GM21737 (cell line): ENCODE measurements at regions not wholly inside any gene's neighbourhood (a gene's known extent, or its start where the extent isn't known, plus 50 kb on each side); places are given as distances from the start of the nearest gene placed in this dataset.
"Not testable (repeated sequence)": the region's sequence is repeated elsewhere in the genome, so short reads cannot be mapped to it uniquely, and the experiment has no call there.

ENCODE experiments used
- ATAC-seq: cut with Tn5 transposase; IDR thresholded peaks from one replicate; pipeline ENCODE4 v1.9.1; 2021; ENCODE audit warnings: mild to moderate bottlenecking, moderate library complexity; ENCODE audit not compliant: unreplicated experiment

DNA sequence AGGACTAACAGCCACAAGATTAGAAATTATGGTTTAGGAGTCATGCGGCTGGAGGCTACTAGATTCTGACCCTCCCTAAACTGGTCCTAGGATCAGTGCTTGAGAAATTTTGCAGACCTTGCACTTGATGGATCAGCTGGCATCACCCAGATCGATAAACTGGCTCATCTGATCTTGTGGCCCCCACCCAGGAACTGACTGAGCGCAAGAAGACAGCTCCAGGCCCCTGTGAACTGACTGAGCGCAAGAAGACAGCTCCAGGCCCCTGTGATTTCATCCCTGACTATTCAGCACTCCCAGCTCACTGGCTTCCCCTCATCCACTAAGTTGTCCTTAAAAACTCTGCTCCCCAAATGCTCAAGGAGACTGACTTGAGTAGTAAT, 67.8 kb downstream of the MRPL36 start:
- not testable (repeated sequence) for ATAC-seq

GRCh38 chr5:1731091-1731639, 68.5 kb downstream of the MRPL36 start:
- ATAC-seq, result no peak

- ATAC-seq, result no peak
These were observed 69.2 kb downstream of the MRPL36 start for GRCh38 chr5:1730487-1730847.

DNA sequence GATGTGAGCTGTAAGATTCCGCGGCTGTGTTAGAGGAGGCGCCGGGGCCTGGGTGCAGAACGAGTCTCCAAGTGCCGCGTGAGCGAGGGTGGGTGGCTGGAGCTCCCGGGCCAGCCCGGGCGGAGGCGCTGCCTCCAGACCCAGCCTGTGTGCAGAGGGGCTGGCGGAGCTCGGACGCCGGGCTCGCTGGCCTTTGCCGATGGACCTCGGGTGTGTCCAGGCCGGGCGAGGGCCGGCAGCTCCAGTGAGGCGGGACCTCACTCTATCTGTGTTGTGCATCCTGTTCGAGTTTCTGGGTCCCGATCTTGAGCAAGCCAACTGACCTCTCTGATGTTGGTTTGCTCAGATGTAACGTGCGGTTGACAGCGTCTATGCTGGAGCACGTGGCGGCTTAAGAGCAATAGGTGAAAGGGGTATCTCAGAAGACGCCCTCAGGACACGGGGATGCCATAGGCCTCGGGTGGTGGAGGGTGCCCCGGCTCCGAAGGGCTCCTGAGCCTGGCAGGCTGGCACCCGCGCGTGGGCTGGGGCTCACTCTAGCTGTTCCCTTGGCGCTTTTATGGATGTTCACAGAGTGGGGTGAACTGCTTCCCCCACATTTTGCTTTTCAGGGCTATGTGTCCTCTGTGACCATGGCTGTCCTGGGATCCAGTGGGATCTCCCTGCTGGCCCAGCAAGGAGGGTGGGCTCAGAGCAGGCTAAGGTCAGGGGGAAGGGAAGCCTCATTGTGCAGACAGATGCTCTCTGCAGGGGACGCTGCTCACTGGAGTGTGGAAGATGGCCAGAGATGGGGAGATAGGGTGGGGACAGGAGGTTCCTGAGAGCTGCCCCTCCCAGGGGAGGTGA, 69.8 kb downstream of the MRPL36 start:
- no peak for ATAC-seq

- no peak for ATAC-seq
These were observed 70.8 kb downstream of the MRPL36 start for GRCh38 chr5:1728846-1729245.

DNA sequence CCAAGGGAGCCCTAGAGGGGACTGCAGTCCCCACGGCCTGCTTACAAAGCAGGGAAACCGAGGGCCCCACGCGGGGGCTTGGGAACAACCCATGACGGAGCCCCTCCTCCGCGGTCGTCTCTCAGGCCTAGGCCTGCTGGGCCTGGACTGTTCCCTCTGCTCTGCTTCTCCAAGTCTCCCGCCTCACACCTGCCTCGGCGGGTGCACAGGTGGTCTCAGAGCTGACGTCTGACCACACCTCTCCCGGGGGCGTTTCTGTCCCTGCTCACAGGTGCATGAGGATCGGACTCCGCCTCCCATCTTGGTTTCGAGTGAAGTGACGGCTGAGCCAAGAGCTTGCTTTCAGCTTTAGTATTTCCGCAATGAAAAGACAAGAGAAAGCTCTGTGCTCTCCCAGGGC, 72.1 kb downstream of the MRPL36 start:
- ATAC-seq, result no peak

DNA sequence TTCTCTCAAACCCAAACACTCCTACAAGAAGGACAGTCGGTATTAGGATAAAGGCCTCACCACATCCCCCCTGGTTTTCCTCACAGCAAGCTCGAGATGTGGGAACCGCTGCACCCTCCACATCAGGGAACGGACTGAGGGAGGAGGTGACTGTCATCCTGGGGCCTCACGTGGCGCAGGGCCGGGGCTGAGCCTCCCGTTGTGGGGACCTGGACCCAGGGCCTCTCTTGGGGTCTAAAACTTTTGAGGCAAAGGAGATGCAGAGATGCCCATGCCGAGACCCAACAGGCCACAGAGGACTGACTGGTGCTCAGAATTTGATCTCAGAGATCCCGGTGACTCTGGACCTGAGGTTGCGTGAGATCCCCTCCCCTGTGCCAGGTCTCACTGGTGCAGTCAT, 72.7 kb downstream of the MRPL36 start:
- ATAC-seq, result no peak

- no peak for ATAC-seq
These were observed 73.2 kb downstream of the MRPL36 start for GRCh38 chr5:1726469-1726865.

- ATAC-seq, result no peak
These were observed 73.8 kb downstream of the MRPL36 start for GRCh38 chr5:1725641-1726468.

GRCh38 chr5:1724822-1725602, 74.6 kb downstream of the MRPL36 start:
- no peak for ATAC-seq

GRCh38 chr5:1723957-1724821, 75.4 kb downstream of the MRPL36 start:
- ATAC-seq, result no peak

DNA sequence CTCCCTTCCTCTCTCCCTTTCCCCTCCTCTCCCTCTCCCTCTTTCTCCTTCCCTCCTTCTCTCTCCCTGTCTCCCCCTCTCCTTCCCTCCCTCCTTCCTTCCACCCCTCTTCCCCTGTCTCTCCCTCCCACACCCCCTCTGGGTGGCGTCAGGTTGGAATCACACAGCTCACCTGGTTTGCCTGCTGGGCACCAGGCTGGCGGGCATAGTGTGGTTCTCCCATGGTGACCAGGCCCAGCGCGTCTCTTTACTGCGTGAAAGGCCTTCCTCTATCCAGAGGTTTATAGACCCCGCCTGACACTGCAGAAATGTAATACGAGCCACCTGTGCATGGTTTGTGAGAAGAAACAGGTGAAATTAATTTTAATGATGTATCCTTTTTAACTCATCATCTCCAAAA, 76.2 kb downstream of the MRPL36 start:
- no peak for ATAC-seq

DNA sequence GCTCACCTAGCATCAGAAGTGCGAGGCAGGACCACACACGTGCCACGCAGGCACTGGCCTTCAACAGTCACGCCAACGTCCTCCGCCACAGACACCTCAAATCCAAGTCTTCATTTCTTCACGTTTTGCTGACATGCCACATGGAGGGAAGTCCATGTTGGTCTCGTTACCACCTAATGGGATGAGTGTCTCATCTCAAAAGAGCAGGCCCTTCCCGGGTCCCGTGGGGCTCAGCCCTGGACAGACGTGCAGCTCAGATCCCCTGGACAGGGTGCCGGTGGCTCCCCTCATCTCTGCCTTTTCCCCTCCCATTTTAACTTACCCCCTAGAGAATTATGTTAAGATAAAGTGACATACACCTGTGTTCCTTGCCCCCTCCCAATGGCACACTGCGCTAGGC, 76.8 kb downstream of the MRPL36 start:
- ATAC-seq, result no peak

GRCh38 chr5:1720396-1721110, 79.1 kb downstream of the MRPL36 start:
- no peak for ATAC-seq

DNA sequence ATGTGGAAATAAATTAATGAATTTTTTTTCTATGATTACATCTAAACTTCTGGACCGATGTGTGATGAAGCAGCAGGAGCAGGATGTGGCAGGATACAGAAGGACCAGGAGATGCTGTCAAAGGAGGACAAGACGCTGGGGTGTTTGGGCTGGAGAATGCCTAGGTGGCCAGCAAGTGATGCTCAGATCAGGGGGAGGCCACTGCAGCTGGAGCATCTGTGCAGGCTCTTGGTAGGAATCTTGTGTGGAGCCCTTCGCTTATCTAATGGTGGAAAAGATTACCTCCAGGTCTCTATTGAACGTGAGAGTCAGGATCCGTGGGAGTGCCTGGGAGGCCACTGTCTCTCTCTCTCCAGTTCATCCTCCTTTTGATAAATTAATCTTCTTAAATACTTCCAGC, 79.8 kb downstream of the MRPL36 start:
- no peak for ATAC-seq

GRCh38 chr5:1718669-1719068, 81.0 kb downstream of the MRPL36 start:
- no peak for ATAC-seq

DNA sequence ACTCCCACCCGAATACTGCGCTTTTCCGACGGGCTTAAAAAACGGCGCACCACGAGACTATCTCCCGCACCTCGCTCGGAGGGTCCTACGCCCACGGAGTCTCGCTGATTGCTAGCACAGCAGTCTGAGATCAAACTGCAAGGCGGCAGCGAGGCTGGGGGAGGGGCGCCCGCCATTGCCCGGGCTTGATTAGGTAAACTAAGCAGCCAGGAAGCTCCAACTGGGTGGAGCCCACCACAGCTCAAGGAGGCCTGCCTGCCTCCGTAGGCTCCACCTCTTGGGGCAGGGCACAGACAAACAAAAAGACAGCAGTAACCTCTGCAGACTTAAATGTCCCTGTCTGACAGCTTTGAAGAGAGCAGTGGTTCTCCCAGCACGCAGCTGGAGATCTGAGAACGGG, 89.5 kb downstream of the MRPL36 start:
- not testable (repeated sequence) for ATAC-seq

GRCh38 chr5:1709171-1709803, 90.3 kb downstream of the MRPL36 start:
- ATAC-seq, result no peak

GRCh38 chr5:1708592-1709141, 91.0 kb downstream of the MRPL36 start:
- ATAC-seq, result no peak
